Type B pancreatic cell (in vitro differentiated cells): ENCODE measurements at regions not wholly inside any gene's neighbourhood (a gene's known extent, or its start where the extent isn't known, plus 50 kb on each side); places are given as distances from the start of the nearest gene placed in this dataset.

Experiments used
- DNase-seq: peaks from one replicate; pipeline ENCODE4 v3.0.0; 2021; ENCODE audit warnings: mixed read lengths; ENCODE audit not compliant: unreplicated experiment; ENCODE audit errors: extremely low spot score
- H3K27ac Mint-ChIP-seq: 2 replicates; pipeline ENCODE4 v1.8.0; 2021; ENCODE audit warnings: mild to moderate bottlenecking, mixed read lengths
- H3K27me3 Mint-ChIP-seq: 2 replicates; pipeline ENCODE4 v1.8.0; 2021; ENCODE audit warnings: mixed read lengths
- H3K36me3 Mint-ChIP-seq: 2 replicates; pipeline ENCODE4 v1.8.0; 2021; ENCODE audit warnings: mixed read lengths
- H3K4me1 Mint-ChIP-seq: one replicate; pipeline ENCODE4 v1.8.0; 2021; ENCODE audit warnings: mixed read lengths; ENCODE audit not compliant: unreplicated experiment
- H3K4me3 Mint-ChIP-seq: 2 replicates; pipeline ENCODE4 v1.8.0; 2021; ENCODE audit warnings: mild to moderate bottlenecking, mixed read lengths
- H3K9me3 Mint-ChIP-seq: 2 replicates; pipeline ENCODE4 v1.8.0; 2021; ENCODE audit warnings: mixed read lengths
- CTCF ChIP-seq: fragments of 200-600 bp; sonication (generic); conservative IDR thresholded peaks from 2 replicates; pipeline ENCODE4 v1.5.0; 2021; ENCODE audit warnings: antibody characterized with exemption, mild to moderate bottlenecking

GRCh38 chr5:85500869-85501268, 1116.2 kb upstream of the EDIL3 start:
- H3K27me3 Mint-ChIP-seq, result no peaks in the 10 kb centered on the region
- H3K4me1 Mint-ChIP-seq, result no peaks in the 10 kb centered on the region
- DNase-seq, result no peak
- H3K4me3 Mint-ChIP-seq, result no peak overlapping the region
- no peaks in the 10 kb centered on the region for H3K9me3 Mint-ChIP-seq
- no peaks in the 10 kb centered on the region for H3K36me3 Mint-ChIP-seq
- no peak overlapping the region for H3K27ac Mint-ChIP-seq
- TF ChIP-seq CTCF, result no peak

GRCh38 chr5:85512896-85513295, 1104.8 kb upstream of the COX7C start:
- no peaks in the 10 kb centered on the region for H3K36me3 Mint-ChIP-seq
- TF ChIP-seq CTCF, result no peak
- DNase-seq, result no peak
- H3K27me3 Mint-ChIP-seq, result no peaks in the 10 kb centered on the region
- H3K4me3 Mint-ChIP-seq, result no peak overlapping the region
- H3K4me1 Mint-ChIP-seq, result no peaks in the 10 kb centered on the region
- H3K27ac Mint-ChIP-seq, result no peak overlapping the region
- H3K9me3 Mint-ChIP-seq, result no peaks in the 10 kb centered on the region

GRCh38 chr5:85515588-85515987, 1102.2 kb upstream of the COX7C start:
- DNase-seq, result no peak
- H3K9me3 Mint-ChIP-seq, result no peaks in the 10 kb centered on the region
- no peak for TF ChIP-seq CTCF
- H3K27me3 Mint-ChIP-seq, result no peaks in the 10 kb centered on the region
- no peaks in the 10 kb centered on the region for H3K36me3 Mint-ChIP-seq
- H3K27ac Mint-ChIP-seq, result no peak overlapping the region
- H3K4me1 Mint-ChIP-seq, result no peaks in the 10 kb centered on the region
- H3K4me3 Mint-ChIP-seq, result no peak overlapping the region

GRCh38 chr5:85517386-85517785, 1100.4 kb upstream of the COX7C start:
- no peak for DNase-seq
- Mint-ChIP-seq H3K9me3 (no peaks in the 10 kb centered on the region), H3K27me3 (no peaks in the 10 kb centered on the region), H3K36me3 (no peaks in the 10 kb centered on the region), H3K4me1 (no peaks in the 10 kb centered on the region), H3K27ac (no peak overlapping the region), H3K4me3 (no peak overlapping the region)
- no peak for TF ChIP-seq CTCF

- Mint-ChIP-seq H3K27me3 (no peaks in the 10 kb centered on the region), H3K36me3 (no peaks in the 10 kb centered on the region), H3K27ac (no peak overlapping the region), H3K4me1 (no peaks in the 10 kb centered on the region), H3K4me3 (no peak overlapping the region), H3K9me3 (no peaks in the 10 kb centered on the region)
- no peak for DNase-seq
- TF ChIP-seq CTCF, result no peak
Observed at GRCh38 chr5:85533341-85534047, 1084.2 kb upstream of the COX7C start.

- no peaks in the 10 kb centered on the region for H3K27me3 Mint-ChIP-seq
- H3K36me3 Mint-ChIP-seq, result no peaks in the 10 kb centered on the region
- no peak for TF ChIP-seq CTCF
- H3K4me3 Mint-ChIP-seq, result no peak overlapping the region
- no peaks in the 10 kb centered on the region for H3K4me1 Mint-ChIP-seq
- H3K27ac Mint-ChIP-seq, result no peak overlapping the region
- no peak for DNase-seq
- no peaks in the 10 kb centered on the region for H3K9me3 Mint-ChIP-seq
Observed at GRCh38 chr5:85538362-85538761, 1079.4 kb upstream of the COX7C start.
